AG04450 (cell line): ENCODE measurements at regions not wholly inside any gene's neighbourhood (a gene's known extent, or its start where the extent isn't known, plus 50 kb on each side); places are given as distances from the start of the nearest gene placed in this dataset.

Experiments used
- CTCF ChIA-PET: fragments of 300-600, 350-600 bp; formaldehyde crosslinking; extraction: SDS; loops from one replicate; lab custom pipeline; 2022; ENCODE audit warnings: antibody characterized with exemption, inconsistent platforms; lab: Charles Lee
- POLR2A ChIA-PET: fragments of 350-600 bp; formaldehyde crosslinking; extraction: SDS; loops from one replicate; lab custom pipeline; 2021; ENCODE audit warnings: antibody characterized with exemption, inconsistent platforms; lab: Yijun Ruan, JAX
- DNase-seq: peaks from one replicate; pipeline ENCODE4 v3.0.0-alpha.2; 2011; ENCODE audit warnings: low read depth, low spot score
- H3K27ac ChIP-seq: one replicate; pipeline ENCODE4 v1.5.1; 2012; ENCODE audit warnings: low read depth, low read length, control low read depth
- H3K27me3 ChIP-seq: one replicate; pipeline ENCODE4 v1.6.0; 2012; ENCODE audit warnings: low read length; ENCODE audit not compliant: control insufficient read depth, insufficient read depth
- H3K4me3 ChIP-seq: 2 replicates; pipeline ENCODE4 v1.5.1; 2011; ENCODE audit warnings: mild to moderate bottlenecking, low read depth, low read length, control low read depth
- H3K9me3 ChIP-seq: 2 replicates; pipeline ENCODE4 v1.5.1; 2012; ENCODE audit warnings: low read length; ENCODE audit not compliant: control insufficient read depth, insufficient read depth
- TF ChIP-seq, protein P1 (sequence below): IDR thresholded peaks from 2 replicates; pipeline ENCODE4 v1.5.1; 2011; ENCODE audit warnings: low read depth, low read length, control low read depth, inconsistent platforms

DNA sequence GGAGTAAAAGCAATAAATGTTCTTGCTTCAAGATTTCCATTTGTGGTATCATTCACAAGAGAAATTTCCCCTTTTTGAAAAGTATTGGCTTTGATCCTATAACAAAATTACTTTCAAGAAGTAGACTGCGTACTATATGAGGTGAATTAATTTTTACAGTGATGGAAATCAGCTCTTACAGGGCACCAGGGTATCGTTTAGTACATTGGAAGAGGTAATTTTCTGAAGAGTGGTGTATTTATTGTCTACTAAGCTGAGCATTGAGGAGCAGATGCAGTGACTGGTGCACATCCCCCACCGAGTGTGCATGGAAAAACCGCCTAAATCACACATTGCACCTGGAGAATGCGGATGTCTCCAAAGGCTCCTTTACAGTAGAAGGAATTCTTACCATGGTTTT is 209.5 kb downstream of the SAMD5 start:
- TF ChIP-seq, protein P1, sequence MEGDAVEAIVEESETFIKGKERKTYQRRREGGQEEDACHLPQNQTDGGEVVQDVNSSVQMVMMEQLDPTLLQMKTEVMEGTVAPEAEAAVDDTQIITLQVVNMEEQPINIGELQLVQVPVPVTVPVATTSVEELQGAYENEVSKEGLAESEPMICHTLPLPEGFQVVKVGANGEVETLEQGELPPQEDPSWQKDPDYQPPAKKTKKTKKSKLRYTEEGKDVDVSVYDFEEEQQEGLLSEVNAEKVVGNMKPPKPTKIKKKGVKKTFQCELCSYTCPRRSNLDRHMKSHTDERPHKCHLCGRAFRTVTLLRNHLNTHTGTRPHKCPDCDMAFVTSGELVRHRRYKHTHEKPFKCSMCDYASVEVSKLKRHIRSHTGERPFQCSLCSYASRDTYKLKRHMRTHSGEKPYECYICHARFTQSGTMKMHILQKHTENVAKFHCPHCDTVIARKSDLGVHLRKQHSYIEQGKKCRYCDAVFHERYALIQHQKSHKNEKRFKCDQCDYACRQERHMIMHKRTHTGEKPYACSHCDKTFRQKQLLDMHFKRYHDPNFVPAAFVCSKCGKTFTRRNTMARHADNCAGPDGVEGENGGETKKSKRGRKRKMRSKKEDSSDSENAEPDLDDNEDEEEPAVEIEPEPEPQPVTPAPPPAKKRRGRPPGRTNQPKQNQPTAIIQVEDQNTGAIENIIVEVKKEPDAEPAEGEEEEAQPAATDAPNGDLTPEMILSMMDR = no peak
- Histone ChIP-seq H3K9me3 (peaks cover 5% of the 10 kb centered on the region; the same call in 1 of the 2 replicates), H3K27ac (no peak overlapping the region), H3K4me3 (no peak overlapping the region), H3K27me3 (no peaks in the 10 kb centered on the region)
- ChIA-PET CTCF (no interaction called here), POLR2A (no interaction called here)
- no peak for DNase-seq

DNA sequence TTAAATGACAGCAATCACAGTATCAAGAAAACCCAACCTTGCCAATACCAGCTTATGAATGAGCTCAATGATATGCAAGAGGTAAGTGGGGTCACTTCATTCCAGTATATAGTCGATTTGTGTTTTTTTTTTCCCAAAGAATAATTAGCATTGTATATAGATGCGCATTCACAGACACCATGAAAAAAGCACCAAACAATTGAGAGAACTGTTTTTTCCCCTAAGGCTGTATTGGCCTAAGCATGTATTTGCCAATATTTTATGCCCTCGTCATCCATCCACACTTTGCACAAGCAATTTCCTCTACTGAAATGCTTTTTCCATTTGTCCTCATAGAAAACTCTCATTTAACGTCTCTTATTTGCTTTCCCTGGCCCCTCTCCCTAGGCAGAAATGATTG is 213.7 kb downstream of the SAMD5 start:
- Histone ChIP-seq H3K9me3 (no peaks in the 10 kb centered on the region; the same call in 1 of the 2 replicates), H3K27me3 (no peaks in the 10 kb centered on the region), H3K27ac (no peak overlapping the region), H3K4me3 (no peak overlapping the region)
- DNase-seq = no peak
- TF ChIP-seq, protein P1 = no peak
- ChIA-PET POLR2A (no interaction called here), CTCF (no interaction called here)

DNA sequence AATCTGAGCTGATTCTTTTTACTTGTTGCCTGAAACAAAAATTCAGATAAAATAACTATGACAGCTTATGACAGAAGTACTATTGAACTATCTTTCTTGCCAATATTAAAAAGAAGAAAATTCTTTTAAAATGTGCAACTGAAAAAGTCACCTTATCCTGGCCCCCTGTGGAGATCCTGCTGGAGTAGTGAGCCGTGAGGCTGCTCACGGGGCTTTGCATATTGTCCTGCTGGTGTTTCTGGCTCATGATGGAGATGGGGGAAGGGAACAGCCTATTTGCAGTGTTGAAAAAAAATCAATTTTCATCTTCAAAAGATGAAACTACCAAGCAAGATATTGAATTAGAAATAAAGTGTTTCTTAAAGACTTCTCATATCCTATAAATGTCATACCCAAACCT is 216.0 kb downstream of the SAMD5 start:
- Histone ChIP-seq H3K27me3 (no peaks in the 10 kb centered on the region), H3K27ac (no peak overlapping the region), H3K4me3 (no peak overlapping the region), H3K9me3 (no peaks in the 10 kb centered on the region; the same call in 1 of the 2 replicates)
- POLR2A ChIA-PET = interaction anchor here (0.7 kb wide), 1 partner anchor 233 kb away, joined by 3 read pairs; no protein-coding TSS in a partner anchor
- DNase-seq = no peak
- CTCF ChIA-PET = no interaction called here
- TF ChIP-seq, protein P1 = no peak

DNA sequence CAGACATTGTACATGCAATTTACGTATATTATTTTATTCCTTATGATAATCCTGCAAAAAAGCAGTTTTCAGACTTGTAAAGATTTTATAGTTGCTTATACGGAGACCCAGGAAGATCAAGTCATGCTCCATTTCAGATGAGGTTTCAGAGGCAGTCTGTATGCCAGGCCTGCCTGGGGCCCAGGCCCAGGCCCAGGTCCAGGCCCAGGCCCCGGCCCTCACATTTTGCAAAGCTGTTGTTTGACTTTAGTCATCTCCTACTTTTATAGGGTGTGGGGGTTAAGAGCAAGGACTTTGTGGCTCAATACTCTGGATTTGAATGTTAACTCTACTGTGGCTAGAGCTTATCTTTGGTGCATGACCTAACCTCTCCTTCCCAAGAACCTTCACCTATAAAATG is 217.9 kb downstream of the SAMD5 start:
- Histone ChIP-seq H3K27ac (no peak overlapping the region), H3K4me3 (no peak overlapping the region), H3K9me3 (no peaks in the 10 kb centered on the region), H3K27me3 (no peaks in the 10 kb centered on the region)
- DNase-seq = no peak
- POLR2A ChIA-PET = no interaction called here
- TF ChIP-seq, protein P1 = no peak
- CTCF ChIA-PET = no interaction called here

DNA sequence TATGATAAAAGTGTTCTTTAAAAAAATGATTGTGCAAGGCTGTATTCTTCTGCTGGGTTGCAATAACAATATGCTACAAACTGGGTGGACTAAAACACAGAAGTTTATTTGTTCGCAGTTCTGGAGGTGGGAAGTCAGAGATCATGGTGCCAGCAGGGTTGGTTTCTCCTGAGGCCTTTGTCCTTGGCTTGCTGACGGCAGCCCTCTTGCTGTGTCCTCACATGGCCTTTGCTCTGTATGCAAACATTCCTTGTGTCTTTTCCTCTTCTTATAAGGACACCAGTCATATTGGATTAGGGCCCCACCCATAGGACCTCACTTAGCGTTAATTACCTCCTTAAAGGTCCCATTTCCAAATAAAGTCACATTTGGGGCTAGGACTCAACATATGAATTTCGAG is 220.4 kb downstream of the SAMD5 start:
- TF ChIP-seq, protein P1 = no peak
- H3K27ac ChIP-seq = no peak overlapping the region
- ChIA-PET POLR2A (no interaction called here), CTCF (no interaction called here)
- H3K27me3 ChIP-seq = no peaks in the 10 kb centered on the region
- H3K4me3 ChIP-seq = no peak overlapping the region
- no peak for DNase-seq
- no peaks in the 10 kb centered on the region for H3K9me3 ChIP-seq
